Cardiac fibroblast (primary cell): ENCODE measurements at regions not wholly inside any gene's neighbourhood (a gene's known extent, or its start where the extent isn't known, plus 50 kb on each side); places are given as distances from the start of the nearest gene placed in this dataset.

ENCODE experiments used
- DNase-seq, 2 donors: peaks; one replicate each; pipeline versions ENCODE4 v3.0.0 to v3.0.0-alpha.2; 2010; ENCODE audit warnings: low read depth in 2 of 2
- H3K4me3 ChIP-seq, 2 donors: replicated peaks in 1 of 2; 1 replicate in 1 of 2; 2 replicates in 1 of 2; pipeline ENCODE4 v1.5.1; 2011; ENCODE audit warnings: low read depth in 2 of 2, low read length in 2 of 2, mild to moderate bottlenecking in 2 of 2, moderate library complexity in 1 of 2
- CTCF ChIP-seq: IDR thresholded peaks from one replicate; pipeline ENCODE4 v1.5.1; 2011; ENCODE audit warnings: low read depth, mild to moderate bottlenecking, low read length, inconsistent platforms

- DNase-seq, result no peak
- no peak overlapping the region for H3K4me3 ChIP-seq
- TF ChIP-seq CTCF, result no peak
These were observed 156.8 kb upstream of the LRIG3 start for GRCh38 chr12:59077153-59077552.

GRCh38 chr12:59076622-59077021, 156.3 kb upstream of the LRIG3 start:
- DNase-seq, result peak in 1 of 2 donors; percentile 33
- no peak overlapping the region for H3K4me3 ChIP-seq
- TF ChIP-seq CTCF, result no peak

- no peak for DNase-seq
- TF ChIP-seq CTCF, result peak; percentile 6
- H3K4me3 ChIP-seq, result no peak overlapping the region
These were observed 155.7 kb upstream of the LRIG3 start for GRCh38 chr12:59075968-59076490.

GRCh38 chr12:59075141-59075540, 154.8 kb upstream of the LRIG3 start:
- no peak for TF ChIP-seq CTCF
- H3K4me3 ChIP-seq, result no peak overlapping the region
- peak in 1 of 2 donors; percentile 61 for DNase-seq

- no peak overlapping the region for H3K4me3 ChIP-seq
- TF ChIP-seq CTCF, result no peak
- DNase-seq, result peak; percentile 26 to 49
These were observed 150.1 kb upstream of the LRIG3 start for GRCh38 chr12:59070322-59070933.

- DNase-seq, result no peak
- H3K4me3 ChIP-seq, result no peak overlapping the region
- no peak for TF ChIP-seq CTCF
These were observed 149.2 kb upstream of the LRIG3 start for GRCh38 chr12:59069516-59069915.

GRCh38 chr12:59068436-59068835, 148.1 kb upstream of the LRIG3 start:
- TF ChIP-seq CTCF, result no peak
- no peak for DNase-seq
- H3K4me3 ChIP-seq, result no peak overlapping the region
